ENCODE measurements at regions not wholly inside any gene's neighbourhood (a gene's known extent, or its start where the extent isn't known, plus 50 kb on each side); places are given as distances from the start of the nearest gene placed in this dataset.
"Not testable (repeated sequence)": the region's sequence is repeated elsewhere in the genome, so short reads cannot be mapped to it uniquely, and the experiment has no call there.

GRCh38 chr18:42306594-42306980, 351.6 kb downstream of the PIK3C3 start:
- Mint-ChIP-seq H3K9me3 (no peaks in the 10 kb centered on the region), H3K4me3 (no peak overlapping the region), H3K27me3 (peaks cover 8% of the 10 kb centered on the region), H3K27ac (no peak overlapping the region), H3K4me1 (no peaks in the 10 kb centered on the region)
- ATAC-seq: no peak
- DNase-seq: no peak

DNA sequence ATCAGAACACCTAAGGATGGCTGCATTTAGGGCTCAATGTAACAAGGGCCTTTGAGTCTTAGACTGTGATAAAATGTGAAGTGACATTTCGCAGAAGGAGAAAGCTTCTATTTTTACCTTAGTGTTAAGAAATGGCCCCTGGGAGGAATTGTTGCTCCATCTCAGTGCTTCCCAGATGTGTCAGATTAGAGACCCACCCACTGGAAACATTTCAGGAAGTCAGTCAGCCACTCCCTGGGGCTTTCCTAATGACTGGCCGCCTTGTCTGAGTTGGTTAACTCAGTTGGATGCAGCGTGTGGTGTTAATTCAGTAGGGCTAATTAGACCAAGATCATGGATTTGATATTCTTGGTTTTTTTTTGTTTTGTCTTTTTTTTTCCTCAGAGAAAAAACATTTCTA, 355.9 kb downstream of the PIK3C3 start:
- no peaks in the 10 kb centered on the region for H3K9me3 Mint-ChIP-seq
- H3K27me3 Mint-ChIP-seq: no peaks in the 10 kb centered on the region
- no peak overlapping the region for H3K27ac Mint-ChIP-seq
- no peak for DNase-seq
- no peak overlapping the region for H3K4me3 Mint-ChIP-seq
- no peak for ATAC-seq
- no peaks in the 10 kb centered on the region for H3K4me1 Mint-ChIP-seq

GRCh38 chr18:42326752-42327151, 371.7 kb downstream of the PIK3C3 start:
- ATAC-seq: no peak
- Mint-ChIP-seq H3K27ac (no peak overlapping the region), H3K9me3 (no peaks in the 10 kb centered on the region), H3K27me3 (no peaks in the 10 kb centered on the region), H3K4me3 (no peak overlapping the region), H3K4me1 (no peaks in the 10 kb centered on the region)
- DNase-seq: no peak

- no peaks in the 10 kb centered on the region for H3K27me3 Mint-ChIP-seq
- H3K27ac Mint-ChIP-seq: no peak overlapping the region
- H3K9me3 Mint-ChIP-seq: peaks cover 0 to 7% of the 10 kb centered on the region in 2 donors
These were observed 373.9 kb downstream of the PIK3C3 start for GRCh38 chr18:42328931-42329330.

GRCh38 chr18:42330296-42330695, 375.3 kb downstream of the PIK3C3 start:
- Mint-ChIP-seq H3K4me1 (no peaks in the 10 kb centered on the region), H3K27ac (no peak overlapping the region), H3K9me3 (peaks cover 0 to 9% of the 10 kb centered on the region in 2 donors), H3K4me3 (no peak overlapping the region), H3K27me3 (no peaks in the 10 kb centered on the region)
- ATAC-seq (no peak), DNase-seq (no peak)

More at GRCh38 chr18:42328931-42329330, 373.9 kb downstream of the PIK3C3 start:
- H3K4me1 Mint-ChIP-seq: no peaks in the 10 kb centered on the region
- ATAC-seq (no peak), DNase-seq (no peak)
- H3K4me3 Mint-ChIP-seq: no peak overlapping the region

DNA sequence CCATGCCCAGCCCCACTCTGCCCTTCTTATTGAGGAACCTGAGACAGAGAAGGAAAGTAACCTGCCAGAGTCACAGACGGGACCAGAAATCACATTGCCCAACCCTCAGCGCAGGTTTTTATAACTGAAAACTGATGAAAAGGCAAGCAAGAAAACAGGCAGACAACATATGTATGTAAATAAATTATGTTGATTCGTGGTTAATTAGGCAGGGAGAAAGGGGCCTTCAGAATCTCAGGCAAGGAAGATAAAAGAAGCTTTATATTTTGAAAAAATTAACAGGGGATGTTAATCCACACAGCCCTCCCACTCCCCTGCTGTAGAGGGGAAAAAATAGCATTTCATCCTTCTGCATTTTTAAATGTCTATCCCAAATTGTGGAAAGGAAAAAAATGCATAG, 378.5 kb downstream of the PIK3C3 start:
- Mint-ChIP-seq H3K4me1 (no peaks in the 10 kb centered on the region), H3K27me3 (no peaks in the 10 kb centered on the region), H3K4me3 (no peak overlapping the region), H3K27ac (no peak overlapping the region), H3K9me3 (peaks cover 6 to 26% of the 10 kb centered on the region in 2 donors)
- DNase-seq (no peak), ATAC-seq (no peak)

DNA sequence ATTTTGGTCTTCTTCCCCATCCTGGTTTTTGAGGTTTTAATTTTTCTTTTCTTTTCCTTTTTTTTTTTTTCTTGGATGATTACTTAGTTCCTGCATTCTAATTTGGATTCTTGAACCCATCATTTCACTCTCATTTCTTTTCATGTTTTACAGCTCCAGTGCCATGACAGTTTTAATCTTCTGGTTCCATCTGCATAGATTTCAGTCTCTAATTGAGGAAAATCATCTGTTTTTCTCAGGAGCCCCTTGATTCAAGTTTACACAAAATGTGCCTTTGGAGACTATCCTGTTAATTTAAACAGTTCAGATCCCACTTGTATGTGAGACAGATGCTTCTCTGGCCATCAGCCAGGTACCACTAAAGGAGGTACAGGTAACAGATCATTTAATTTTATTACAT, 379.9 kb downstream of the PIK3C3 start:
- Mint-ChIP-seq H3K27ac (no peak overlapping the region), H3K4me1 (no peaks in the 10 kb centered on the region), H3K9me3 (peaks cover 6 to 26% of the 10 kb centered on the region in 2 donors), H3K4me3 (no peak overlapping the region), H3K27me3 (no peaks in the 10 kb centered on the region)
- no peak for ATAC-seq
- DNase-seq: no peak

DNA sequence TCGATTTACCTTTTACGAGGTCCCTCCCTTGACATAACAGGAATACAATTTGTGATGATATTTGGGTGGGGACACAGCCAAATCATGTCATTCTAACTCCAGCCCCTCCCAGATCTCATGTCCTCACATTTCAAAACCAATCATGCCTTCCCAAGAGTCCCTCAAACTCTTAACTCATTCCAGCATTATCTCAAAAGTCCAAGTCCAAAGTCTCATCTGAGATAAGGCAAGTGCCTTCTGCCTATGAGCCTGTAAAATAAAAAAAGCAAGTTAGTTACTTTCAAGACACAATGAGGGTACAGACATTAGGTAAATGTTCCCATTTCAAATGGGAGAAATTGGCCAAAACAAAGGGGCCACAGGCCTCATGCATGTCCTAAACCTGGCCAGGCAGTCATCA, 381.1 kb downstream of the PIK3C3 start:
- no peak for ATAC-seq
- Mint-ChIP-seq H3K27ac (no peak overlapping the region), H3K4me1 (no peaks in the 10 kb centered on the region), H3K9me3 (peaks cover 6 to 26% of the 10 kb centered on the region in 2 donors), H3K27me3 (no peaks in the 10 kb centered on the region), H3K4me3 (no peak overlapping the region)
- no peak for DNase-seq

DNA sequence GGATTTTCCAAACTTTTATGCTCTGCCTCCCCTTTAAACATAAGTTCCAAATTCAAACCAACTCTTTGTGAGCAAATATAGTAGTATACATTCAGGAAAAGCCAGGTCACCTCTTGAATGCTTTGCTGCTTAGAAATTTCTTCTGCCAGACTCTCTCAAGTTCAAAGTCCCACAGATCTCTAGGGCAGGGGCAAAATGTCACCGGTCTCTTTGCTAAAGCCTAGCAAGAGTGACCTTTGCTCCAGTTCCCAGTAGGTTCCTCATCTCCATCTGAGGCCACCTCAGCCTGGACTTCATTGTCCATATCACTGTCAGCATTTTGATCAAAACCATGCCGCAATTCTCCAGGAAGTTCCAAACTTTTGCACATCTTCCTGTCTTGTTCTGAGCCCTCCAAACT, 382.3 kb downstream of the PIK3C3 start:
- ATAC-seq, H3K4me3 Mint-ChIP-seq, H3K27me3 Mint-ChIP-seq, DNase-seq, H3K4me1 Mint-ChIP-seq: not testable (repeated sequence)
- Mint-ChIP-seq H3K27ac (peak overlapping the region in 1 of 2 donors; percentile 77), H3K9me3 (peaks cover 6 to 26% of the 10 kb centered on the region in 2 donors)

GRCh38 chr18:42338683-42339082, 383.6 kb downstream of the PIK3C3 start:
- DNase-seq (no peak), ATAC-seq (no peak)
- H3K4me3 Mint-ChIP-seq: no peak overlapping the region
- H3K27me3 Mint-ChIP-seq: no peaks in the 10 kb centered on the region
- H3K9me3 Mint-ChIP-seq: peaks cover 6 to 18% of the 10 kb centered on the region in 2 donors
- H3K27ac Mint-ChIP-seq: no peak overlapping the region
- H3K4me1 Mint-ChIP-seq: no peaks in the 10 kb centered on the region

GRCh38 chr18:42339372-42339771, 384.3 kb downstream of the PIK3C3 start:
- ATAC-seq (no peak), DNase-seq (no peak)
- H3K4me3 Mint-ChIP-seq: no peak overlapping the region
- peaks cover 6 to 18% of the 10 kb centered on the region in 2 donors for H3K9me3 Mint-ChIP-seq
- no peak overlapping the region for H3K27ac Mint-ChIP-seq
- no peaks in the 10 kb centered on the region for H3K27me3 Mint-ChIP-seq
- H3K4me1 Mint-ChIP-seq: no peaks in the 10 kb centered on the region

DNA sequence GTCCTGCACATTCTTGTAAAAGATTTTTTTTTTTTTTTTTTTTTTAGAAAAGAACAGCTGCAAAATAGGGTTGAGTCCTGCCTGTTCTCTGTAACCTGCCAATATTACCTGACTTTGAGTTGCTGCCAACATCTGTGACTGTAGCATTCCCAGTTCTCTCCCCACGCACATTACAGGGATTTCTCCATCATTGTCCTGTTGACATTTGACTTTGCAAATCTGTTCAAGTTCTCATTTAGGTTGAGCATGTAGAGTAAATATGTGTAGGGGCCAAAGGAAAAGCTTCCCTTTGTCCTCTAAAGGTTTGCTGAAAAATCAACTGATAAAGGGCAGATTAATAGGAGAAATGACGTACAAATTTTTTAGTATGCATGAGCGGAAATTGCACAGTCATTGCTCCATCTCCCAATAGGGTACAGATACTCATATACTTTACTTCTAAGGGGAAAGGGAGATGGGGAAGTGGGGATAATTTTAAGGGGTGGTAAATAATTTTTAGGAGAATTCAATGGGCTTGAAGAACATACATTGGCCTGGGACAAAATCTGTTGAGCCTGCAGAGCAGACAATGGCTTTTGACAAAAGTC, 385.5 kb downstream of the PIK3C3 start:
- Mint-ChIP-seq H3K27me3 (no peaks in the 10 kb centered on the region), H3K27ac (no peak overlapping the region), H3K4me3 (no peak overlapping the region), H3K4me1 (no peaks in the 10 kb centered on the region), H3K9me3 (peaks cover 6 to 14% of the 10 kb centered on the region in 2 donors)
- no peak for DNase-seq
- no peak for ATAC-seq

- no peaks in the 10 kb centered on the region for H3K27me3 Mint-ChIP-seq
- H3K27ac Mint-ChIP-seq: no peak overlapping the region
- H3K9me3 Mint-ChIP-seq: peaks cover 6 to 9% of the 10 kb centered on the region in 2 donors
- no peak overlapping the region for H3K4me3 Mint-ChIP-seq
- ATAC-seq (no peak), DNase-seq (no peak)
- no peaks in the 10 kb centered on the region for H3K4me1 Mint-ChIP-seq
These were observed 386.4 kb downstream of the PIK3C3 start for GRCh38 chr18:42341423-42341822.

GRCh38 chr18:42348722-42349121, 393.7 kb downstream of the PIK3C3 start:
- H3K27ac Mint-ChIP-seq: no peak overlapping the region
- no peak overlapping the region for H3K4me3 Mint-ChIP-seq
- no peaks in the 10 kb centered on the region for H3K27me3 Mint-ChIP-seq
- no peaks in the 10 kb centered on the region for H3K9me3 Mint-ChIP-seq
- DNase-seq: no peak
- H3K4me1 Mint-ChIP-seq: no peaks in the 10 kb centered on the region
- ATAC-seq: peak; percentile 37

DNA sequence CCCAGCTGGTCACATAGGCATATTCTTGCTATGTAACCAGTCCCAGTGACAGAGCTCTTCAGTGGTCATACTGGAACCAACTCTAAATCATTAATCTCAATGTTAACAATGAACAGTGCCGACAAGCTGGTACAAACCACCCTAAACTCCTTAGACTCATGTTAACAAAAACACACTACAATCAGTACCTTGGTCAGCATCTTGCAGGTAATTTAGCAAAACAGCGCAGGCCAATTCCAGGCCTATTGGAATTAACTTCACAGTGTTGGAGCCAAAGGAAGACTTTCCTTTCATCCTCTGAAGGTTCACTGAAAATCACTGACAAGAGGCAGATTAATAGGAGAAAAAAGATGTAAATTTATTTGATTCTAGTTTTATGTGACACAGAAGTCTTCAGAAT, 396.4 kb downstream of the PIK3C3 start:
- DNase-seq: no peak
- Mint-ChIP-seq H3K4me1 (no peaks in the 10 kb centered on the region), H3K27me3 (no peaks in the 10 kb centered on the region), H3K9me3 (no peaks in the 10 kb centered on the region), H3K4me3 (no peak overlapping the region), H3K27ac (no peak overlapping the region)
- no peak for ATAC-seq

GRCh38 chr18:42360716-42361115, 405.7 kb downstream of the PIK3C3 start:
- Mint-ChIP-seq H3K4me3 (no peak overlapping the region), H3K27me3 (no peaks in the 10 kb centered on the region), H3K27ac (no peak overlapping the region), H3K4me1 (no peaks in the 10 kb centered on the region), H3K9me3 (no peaks in the 10 kb centered on the region)
- ATAC-seq (no peak), DNase-seq (no peak)
